ENCODE measurements at regions not wholly inside any gene's neighbourhood (a gene's known extent, or its start where the extent isn't known, plus 50 kb on each side); places are given as distances from the start of the nearest gene placed in this dataset.

- TF ChIP-seq ZBTB7A (IDR thresholded peaks at IDR 0.05; ENCODE audit: low read depth) (no peak), RAD21 (IDR thresholded peaks at IDR 0.05; ENCODE audit: low read depth) (no peak), CEBPB (IDR thresholded peaks at IDR 0.05) (no peak), EP300 (IDR thresholded peaks at IDR 0.05; ENCODE audit: borderline replicate concordance) (no peak), TCF12 (IDR thresholded peaks at IDR 0.05; ENCODE audit: low read depth) (no peak), TAF1 (IDR thresholded peaks at IDR 0.05; ENCODE audit: low read depth) (no peak), YY1 (IDR thresholded peaks at IDR 0.05; ENCODE audit: low read depth) (no peak), EGR1 (IDR thresholded peaks at IDR 0.05) (no peak), USF1 (IDR thresholded peaks at IDR 0.05) (no peak), NFIC (IDR thresholded peaks at IDR 0.05) (no peak), REST (IDR thresholded peaks at IDR 0.05; ENCODE audit: low read depth) (no peak), MAX (IDR thresholded peaks at IDR 0.05) (no peak), FOXM1 (IDR thresholded peaks at IDR 0.05; ENCODE audit: borderline replicate concordance, low read depth) (no peak), TEAD4 (IDR thresholded peaks at IDR 0.05) (no peak), CREB1 (IDR thresholded peaks at IDR 0.05; ENCODE audit: low read depth) (no peak)
Measured at GRCh38 chr4:3826247-3827172, 60.3 kb downstream of the ADRA2C start.

- TF ChIP-seq FOXM1 (IDR thresholded peaks at IDR 0.05; ENCODE audit: borderline replicate concordance, low read depth) (peak; percentile 54; the same call in 1 of the 2 replicates), ZBTB7A (IDR thresholded peaks at IDR 0.05; ENCODE audit: low read depth) (peak; percentile 94; the same call in 1 of the 2 replicates), REST (IDR thresholded peaks at IDR 0.05; ENCODE audit: low read depth) (no peak), YY1 (IDR thresholded peaks at IDR 0.05; ENCODE audit: low read depth) (peak; percentile 34; the same call in 1 of the 2 replicates), USF1 (IDR thresholded peaks at IDR 0.05) (peak; percentile 48), TCF12 (IDR thresholded peaks at IDR 0.05; ENCODE audit: low read depth) (peak; percentile 84), TAF1 (IDR thresholded peaks at IDR 0.05; ENCODE audit: low read depth) (peak; percentile 39), CEBPB (IDR thresholded peaks at IDR 0.05) (no peak; the same call in 1 of the 2 replicates), NFIC (IDR thresholded peaks at IDR 0.05) (peak; percentile 97), TEAD4 (IDR thresholded peaks at IDR 0.05) (peak; percentile 82), EGR1 (IDR thresholded peaks at IDR 0.05) (peak; percentile 51; the same call in 1 of the 2 replicates), MAX (IDR thresholded peaks at IDR 0.05) (peak; percentile 68), CREB1 (IDR thresholded peaks at IDR 0.05; ENCODE audit: low read depth) (no peak), RAD21 (IDR thresholded peaks at IDR 0.05; ENCODE audit: low read depth) (peak; percentile 26; the same call in 1 of the 2 replicates), EP300 (IDR thresholded peaks at IDR 0.05; ENCODE audit: borderline replicate concordance) (peak; percentile 85)
Measured at GRCh38 chr4:3827616-3828492, 61.7 kb downstream of the ADRA2C start.

DNA sequence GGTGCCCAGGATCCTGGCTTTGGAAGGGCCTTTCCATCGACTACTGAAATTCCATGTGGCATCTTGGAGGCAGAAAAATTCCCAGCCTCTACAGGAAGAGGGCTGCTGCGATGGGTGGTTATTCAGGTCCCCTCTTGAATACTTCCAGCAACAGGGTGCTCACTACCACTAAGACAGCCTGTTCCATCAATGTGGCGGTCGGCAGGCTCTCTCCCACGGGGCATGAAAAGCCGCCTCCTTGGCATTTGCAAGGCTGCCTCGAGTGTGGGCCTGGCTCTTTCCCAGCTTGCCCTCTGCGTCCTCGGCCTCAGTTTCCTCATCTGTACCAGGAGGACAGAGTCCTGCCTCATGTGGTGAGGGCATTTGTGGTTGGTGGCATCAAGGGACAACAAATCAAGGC lies 62.4 kb downstream of the ADRA2C start:
- TF ChIP-seq TAF1 (IDR thresholded peaks at IDR 0.05; ENCODE audit: low read depth) (no peak), TEAD4 (IDR thresholded peaks at IDR 0.05) (no peak), USF1 (IDR thresholded peaks at IDR 0.05) (no peak), FOXM1 (IDR thresholded peaks at IDR 0.05; ENCODE audit: borderline replicate concordance, low read depth) (no peak), RAD21 (IDR thresholded peaks at IDR 0.05; ENCODE audit: low read depth) (no peak), CEBPB (IDR thresholded peaks at IDR 0.05) (no peak), TCF12 (IDR thresholded peaks at IDR 0.05; ENCODE audit: low read depth) (no peak), YY1 (IDR thresholded peaks at IDR 0.05; ENCODE audit: low read depth) (no peak), REST (IDR thresholded peaks at IDR 0.05; ENCODE audit: low read depth) (no peak), EGR1 (IDR thresholded peaks at IDR 0.05) (no peak), CREB1 (IDR thresholded peaks at IDR 0.05; ENCODE audit: low read depth) (no peak), EP300 (IDR thresholded peaks at IDR 0.05; ENCODE audit: borderline replicate concordance) (no peak), MAX (IDR thresholded peaks at IDR 0.05) (no peak), NFIC (IDR thresholded peaks at IDR 0.05) (no peak), ZBTB7A (IDR thresholded peaks at IDR 0.05; ENCODE audit: low read depth) (no peak)
